NCI-H1105 (cell line): ENCODE measurements at regions not wholly inside any gene's neighbourhood (a gene's known extent, or its start where the extent isn't known, plus 50 kb on each side); places are given as distances from the start of the nearest gene placed in this dataset.
"Not testable (repeated sequence)": the region's sequence is repeated elsewhere in the genome, so short reads cannot be mapped to it uniquely, and the experiment has no call there.

Experiments
- DNase-seq: peaks from one replicate; lab custom pipeline; 2025; lab: John Stamatoyannopoulos, UW

GRCh38 chr1:232415481-232415880, 214.5 kb downstream of the SIPA1L2 start:
- DNase-seq, result not testable (repeated sequence)

DNA sequence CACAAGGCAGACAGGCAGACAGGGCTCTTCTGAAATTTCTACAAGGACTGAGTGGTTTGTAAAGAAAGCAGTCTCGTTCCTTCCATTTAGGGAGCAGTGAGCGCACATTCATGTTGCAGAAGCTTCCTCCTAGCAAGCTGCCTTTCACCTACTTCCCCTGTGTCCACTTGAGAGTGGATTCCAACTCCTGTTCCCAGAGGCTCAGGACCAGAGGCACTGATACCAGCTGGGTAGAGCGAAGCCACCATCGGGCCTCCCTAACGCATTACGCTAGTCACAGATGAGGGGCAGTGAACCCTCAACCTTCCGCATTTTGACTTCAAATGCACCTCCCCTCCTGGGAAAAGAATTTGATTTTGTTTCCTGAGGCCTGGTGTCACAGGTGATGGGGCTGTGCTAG, 215.8 kb downstream of the SIPA1L2 start:
- DNase-seq, result no peak

GRCh38 chr1:232413674-232414073, 216.3 kb downstream of the SIPA1L2 start:
- DNase-seq, result no peak

DNA sequence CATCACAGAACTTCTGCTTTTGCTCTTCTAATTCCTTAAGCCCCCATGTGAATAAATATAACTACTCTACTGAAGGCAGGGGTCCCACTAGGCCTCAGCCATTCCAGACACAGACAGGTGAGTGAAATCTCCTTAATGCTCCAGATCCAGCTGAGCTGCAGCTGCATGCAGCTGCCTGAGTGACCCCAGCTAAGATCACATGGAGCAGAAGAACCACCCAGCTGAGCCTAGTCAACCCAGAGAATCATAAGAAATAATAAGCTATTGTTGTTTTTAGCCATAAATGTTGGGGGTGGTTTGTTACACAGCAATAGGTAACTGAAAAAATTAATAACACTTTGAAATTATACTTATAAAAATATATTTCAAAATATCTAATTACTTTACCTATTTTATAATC, 220.3 kb downstream of the SIPA1L2 start:
- DNase-seq, result no peak

DNA sequence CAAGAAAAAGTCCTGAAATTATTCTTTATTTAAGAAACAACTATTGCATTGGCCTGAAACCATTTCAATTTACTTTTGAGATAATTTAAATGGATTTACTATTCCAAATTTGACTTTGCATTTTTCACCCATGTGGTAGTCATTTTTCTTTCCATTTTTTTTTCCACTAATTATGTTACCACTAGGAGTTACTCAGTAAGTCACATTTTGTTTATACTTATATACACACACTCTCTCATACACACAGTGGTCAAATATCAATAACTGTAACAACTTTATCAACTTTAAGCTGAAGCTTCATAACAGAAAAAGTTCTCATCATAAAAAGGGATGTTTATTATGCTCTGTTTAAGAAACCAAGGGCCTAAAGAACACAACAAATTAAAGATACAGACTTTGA, 222.8 kb downstream of the SIPA1L2 start:
- no peak for DNase-seq

- no peak for DNase-seq
These were observed 224.2 kb downstream of the SIPA1L2 start for GRCh38 chr1:232405781-232406180.

GRCh38 chr1:232404981-232405731, 224.8 kb downstream of the SIPA1L2 start:
- DNase-seq, result no peak

GRCh38 chr1:232404227-232404626, 225.7 kb downstream of the SIPA1L2 start:
- no peak for DNase-seq

DNA sequence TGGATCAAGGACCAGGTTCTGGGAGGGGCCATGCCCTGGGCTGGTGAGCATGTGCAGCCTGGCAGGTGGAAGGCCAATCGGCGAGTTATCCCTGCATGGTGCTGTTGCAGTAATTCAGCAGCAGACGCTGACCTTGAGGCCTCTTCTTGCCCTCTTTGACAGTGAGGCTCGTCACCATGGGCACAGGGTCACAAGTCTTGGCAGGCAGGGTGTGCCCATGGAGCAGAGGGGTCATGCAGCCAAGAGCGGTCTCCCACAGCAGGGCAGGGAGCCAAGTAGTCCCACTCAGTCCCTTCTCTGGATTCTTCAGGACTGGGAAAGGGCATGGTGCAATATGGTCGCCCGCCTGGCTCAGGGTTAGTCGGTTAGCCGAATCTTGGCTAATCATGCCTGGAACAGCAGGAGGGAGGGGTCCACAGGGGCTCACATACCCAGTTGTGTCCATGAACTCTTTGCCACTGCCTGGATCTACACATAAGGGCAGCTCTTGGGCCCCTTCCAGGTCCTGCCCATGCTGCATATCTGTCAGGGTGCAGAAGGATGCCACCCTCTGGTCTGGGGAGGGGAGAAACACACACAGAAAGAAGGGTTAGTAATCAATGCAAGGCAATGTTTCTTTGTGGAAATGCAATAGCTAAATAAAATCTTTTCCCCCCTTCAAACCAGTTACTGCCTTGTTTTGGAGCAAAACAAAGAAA, 226.8 kb downstream of the SIPA1L2 start:
- DNase-seq, result no peak

- DNase-seq, result no peak
These were observed 231.1 kb downstream of the SIPA1L2 start for GRCh38 chr1:232398823-232399222.

GRCh38 chr1:232393444-232394146, 236.3 kb downstream of the SIPA1L2 start:
- DNase-seq, result no peak

DNA sequence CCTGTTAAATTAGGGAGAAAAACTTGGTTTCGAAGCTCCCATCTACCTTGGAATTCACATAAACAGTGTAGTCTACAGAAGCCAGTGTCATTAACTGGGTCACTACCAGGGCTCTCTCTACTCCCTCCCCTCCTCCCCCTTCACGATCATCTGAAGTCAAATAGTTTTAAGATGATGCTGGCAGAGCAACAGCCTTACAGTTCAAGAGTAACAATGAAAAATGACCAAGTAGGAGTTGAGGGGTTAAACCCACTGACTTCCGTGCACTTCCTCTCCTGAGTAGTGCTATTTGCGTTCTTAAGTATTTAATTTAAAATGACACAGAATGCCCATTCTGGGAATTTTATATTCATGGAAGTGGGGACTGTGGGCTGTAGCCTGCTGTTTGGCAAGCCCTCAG, 236.9 kb downstream of the SIPA1L2 start:
- no peak for DNase-seq

GRCh38 chr1:232390590-232390989, 239.3 kb downstream of the SIPA1L2 start:
- DNase-seq, result no peak

DNA sequence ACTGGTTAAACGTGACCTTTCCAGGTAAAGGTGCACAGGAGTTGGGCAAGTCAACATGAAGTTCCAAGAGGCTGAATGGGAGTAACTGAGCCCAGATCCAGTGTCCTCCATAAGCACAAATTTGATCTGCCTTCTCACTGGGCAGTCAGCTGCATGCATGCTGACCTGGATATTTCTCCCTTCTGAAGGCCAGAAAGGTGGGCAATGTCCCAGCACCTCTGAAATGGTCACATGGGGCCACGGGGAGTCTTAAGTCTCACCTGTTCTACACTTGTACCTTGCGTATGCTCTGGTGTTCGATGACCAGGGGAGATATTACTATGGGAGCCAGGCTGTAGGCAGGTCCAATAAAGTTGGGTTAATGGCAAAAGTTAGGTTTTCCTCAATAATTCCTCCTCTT, 240.2 kb downstream of the SIPA1L2 start:
- DNase-seq, result no peak

GRCh38 chr1:232388363-232388762, 241.6 kb downstream of the SIPA1L2 start:
- DNase-seq, result no peak

DNA sequence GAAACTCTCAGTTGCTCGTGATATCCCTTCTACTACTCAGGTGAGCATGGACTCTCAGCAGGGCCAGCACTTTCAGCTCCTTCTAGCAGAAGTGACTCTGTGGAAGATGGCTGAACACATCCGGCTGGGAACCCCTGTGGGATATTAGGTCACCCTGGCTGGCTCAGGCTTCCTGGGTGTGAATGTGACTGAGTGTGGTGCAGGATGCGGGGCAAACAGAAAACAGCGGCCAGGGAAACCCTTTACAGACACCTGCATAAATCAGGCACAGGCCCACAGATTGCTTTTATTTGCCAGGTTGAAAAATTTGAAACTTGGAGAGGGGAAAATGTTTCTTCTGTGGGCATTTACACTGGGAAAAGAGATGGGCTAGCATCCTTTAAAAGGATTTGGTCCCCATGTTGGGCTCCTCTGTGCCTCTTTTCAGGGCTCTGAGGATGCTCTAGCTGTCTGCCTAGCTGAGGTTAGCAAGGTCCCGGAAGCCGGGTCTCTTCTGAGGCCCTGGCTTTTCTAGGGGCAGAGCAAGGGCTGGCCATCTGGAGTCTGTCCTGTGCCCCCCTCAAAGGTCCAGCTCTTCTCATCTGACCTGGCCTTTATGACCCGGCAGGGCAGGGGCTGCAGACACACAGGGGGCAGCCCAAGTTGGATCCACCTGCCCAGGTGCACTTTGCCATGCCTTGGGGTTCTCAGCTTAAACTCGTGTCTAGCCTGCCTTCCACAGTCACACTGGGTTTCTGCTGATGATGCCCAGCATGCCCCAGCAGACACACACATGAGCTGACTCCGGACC, 243.0 kb downstream of the SIPA1L2 start:
- DNase-seq, result no peak

- no peak for DNase-seq
These were observed 243.6 kb downstream of the SIPA1L2 start for GRCh38 chr1:232386294-232386693.

DNA sequence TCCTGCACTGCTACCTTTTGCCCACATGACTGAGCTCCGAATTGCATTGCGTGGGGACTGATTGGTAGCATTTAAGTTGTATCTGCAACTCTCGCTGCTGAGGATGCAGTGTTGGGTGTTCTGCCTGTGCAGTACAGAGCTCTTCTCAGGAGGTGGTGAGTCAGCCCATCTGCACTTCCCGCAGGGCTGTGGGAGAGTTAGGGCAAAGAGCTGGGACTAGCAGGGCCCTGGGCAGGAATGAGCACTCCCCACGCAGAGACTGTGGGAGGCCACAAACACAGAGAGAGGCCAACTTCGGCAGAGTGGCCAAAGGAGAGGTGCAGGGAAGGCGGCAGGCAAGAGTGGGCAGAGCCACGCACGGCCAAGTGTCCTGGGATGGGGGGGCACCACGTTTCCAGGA, 244.7 kb downstream of the SIPA1L2 start:
- no peak for DNase-seq

GRCh38 chr1:232384171-232384883, 245.6 kb downstream of the SIPA1L2 start:
- DNase-seq, result no peak

GRCh38 chr1:232383455-232384123, 246.3 kb downstream of the SIPA1L2 start:
- no peak for DNase-seq

GRCh38 chr1:232382671-232383070, 247.3 kb downstream of the SIPA1L2 start:
- no peak for DNase-seq
